CD14-positive monocyte (primary cell): ENCODE measurements at regions not wholly inside any gene's neighbourhood (a gene's known extent, or its start where the extent isn't known, plus 50 kb on each side); places are given as distances from the start of the nearest gene placed in this dataset.

Experiments
- DNase-seq, 3 donors: peaks; one replicate each; pipeline ENCODE4 v3.0.0-alpha.2; 2011 to 2022
- H2AFZ ChIP-seq: 2 replicates; pipeline ENCODE4 v1.6.0; 2012; ENCODE audit warnings: mild to moderate bottlenecking, low read depth, low read length, inconsistent platforms; ENCODE audit not compliant: insufficient read depth, poor library complexity, severe bottlenecking
- H3K27ac ChIP-seq, 2 donors: 1 replicate in 1 of 2; 2 replicates in 1 of 2; pipeline ENCODE4 v1.5.1; 2012 to 2013; ENCODE audit warnings: low read length in 2 of 2, control low read depth in 1 of 2, inconsistent platforms in 1 of 2, low read depth in 1 of 2, mild to moderate bottlenecking in 1 of 2
- H3K27me3 ChIP-seq, 2 donors: one replicate each; pipeline versions ENCODE4 v1.6.0 to v1.6.1; 2011 to 2013; ENCODE audit warnings: low read length in 2 of 2; ENCODE audit not compliant: control insufficient read depth in 2 of 2, insufficient read depth in 2 of 2
- H3K36me3 ChIP-seq, 2 donors: replicated peaks in 1 of 2; 1 replicate in 1 of 2; 2 replicates in 1 of 2; pipeline versions ENCODE4 v1.5.1 to v1.6.1; 2012 to 2013; ENCODE audit warnings: low read length in 2 of 2, control low read depth in 1 of 2, inconsistent platforms in 1 of 2, mild to moderate bottlenecking in 1 of 2; ENCODE audit not compliant: insufficient read depth in 2 of 2, control insufficient read depth in 1 of 2
- H3K4me1 ChIP-seq, 2 donors: 1 replicate in 1 of 2; 2 replicates in 1 of 2; pipeline versions ENCODE4 v1.5.1 to v1.6.1; 2012 to 2013; ENCODE audit warnings: low read length in 2 of 2, control low read depth in 1 of 2, inconsistent platforms in 1 of 2, mild to moderate bottlenecking in 1 of 2, moderate library complexity in 1 of 2; ENCODE audit not compliant: insufficient read depth in 2 of 2, control insufficient read depth in 1 of 2
- H3K4me2 ChIP-seq: replicated peaks from 2 replicates; pipeline ENCODE3; 2012; ENCODE audit warnings: low read length, moderate library complexity, mild to moderate bottlenecking; ENCODE audit not compliant: poor library complexity, severe bottlenecking; ENCODE audit errors: extremely low read depth
- H3K4me3 ChIP-seq, 3 experiments: fragments of 200-600 bp in 1 of 3; sonication (generic) in 1 of 3; replicated peaks in 1 of 3; 1 replicate in 2 of 3; 2 replicates in 1 of 3; pipeline ENCODE4 v1.5.1; 2011 to 2013; ENCODE audit warnings: low read length in 3 of 3, mild to moderate bottlenecking in 3 of 3, control low read depth in 2 of 3, low read depth in 2 of 3, inconsistent platforms in 1 of 3, moderate library complexity in 1 of 3
- H3K79me2 ChIP-seq: 2 replicates; pipeline ENCODE4 v1.6.0; 2012; ENCODE audit warnings: mild to moderate bottlenecking, control low read depth, inconsistent platforms, low read length, moderate library complexity; ENCODE audit not compliant: insufficient read depth
- H3K9ac ChIP-seq: 2 replicates; pipeline ENCODE4 v1.6.0; 2017; ENCODE audit warnings: low read length, mild to moderate bottlenecking; ENCODE audit not compliant: insufficient read depth, poor library complexity, severe bottlenecking
- H3K9me3 ChIP-seq, 2 donors: replicated peaks in 1 of 2; 1 replicate in 1 of 2; 2 replicates in 1 of 2; pipeline versions ENCODE4 v1.5.1 to v1.6.1; 2012 to 2013; ENCODE audit warnings: low read length in 2 of 2, control low read depth in 1 of 2; ENCODE audit not compliant: control insufficient read depth in 1 of 2, insufficient read depth in 1 of 2
- H4K20me1 ChIP-seq: 2 replicates; pipeline ENCODE4 v1.6.0; 2012; ENCODE audit warnings: mild to moderate bottlenecking, low read length, control low read depth, moderate library complexity; ENCODE audit not compliant: insufficient read depth
- H3K27ac Mint-ChIP-seq, 7 donors: one replicate each; pipeline ENCODE4 v1.8.0; 2020; ENCODE audit warnings: mild to moderate bottlenecking in 7 of 7, mixed read lengths in 7 of 7, moderate library complexity in 6 of 7, inconsistent platforms in 2 of 7
- H3K27me3 Mint-ChIP-seq, 3 donors: one replicate each; pipeline ENCODE4 v1.8.0; 2021 to 2022; ENCODE audit warnings: low read depth in 3 of 3, mild to moderate bottlenecking in 3 of 3, mixed read lengths in 3 of 3, moderate library complexity in 3 of 3, inconsistent platforms in 1 of 3
- H3K36me3 Mint-ChIP-seq, 2 donors: one replicate each; pipeline ENCODE4 v1.8.0; 2020; ENCODE audit warnings: mixed read lengths in 2 of 2, inconsistent platforms in 1 of 2, mild to moderate bottlenecking in 1 of 2
- H3K4me1 Mint-ChIP-seq: one replicate; pipeline ENCODE4 v1.8.0; 2020; ENCODE audit warnings: mild to moderate bottlenecking, mixed read lengths
- H3K4me3 Mint-ChIP-seq, 2 donors: one replicate each; pipeline ENCODE4 v1.8.0; 2020; ENCODE audit warnings: mild to moderate bottlenecking in 2 of 2, mixed read lengths in 2 of 2, moderate library complexity in 1 of 2
- H3K9me3 Mint-ChIP-seq, 7 donors: one replicate each; pipeline ENCODE4 v1.8.0; 2020 to 2022; ENCODE audit warnings: mixed read lengths in 7 of 7, mild to moderate bottlenecking in 6 of 7, moderate library complexity in 6 of 7, inconsistent platforms in 2 of 7
- WGBS: methylation state at CpG from one replicate; pipeline ENCODE4 v1.1.5; 2013; ENCODE audit warnings: missing lambda C conversion rate; ENCODE audit not compliant: insufficient coverage; 5-methylcytosine and 5-hydroxymethylcytosine counted together
- intact Hi-C, 2 donors: fragments of 100-400 bp; cut with micrococcal nuclease; formaldehyde crosslinking; loops; one replicate each; pipeline versions ENCODE4 v1.15.0 to v1.15.1; 2023
- TF ChIP-seq, protein P1 (sequence below): fragments of 200-600 bp; IDR thresholded peaks from one replicate; pipeline ENCODE4 v1.8.0; 2022; ENCODE audit warnings: antibody characterized with exemption, mild to moderate bottlenecking

DNA sequence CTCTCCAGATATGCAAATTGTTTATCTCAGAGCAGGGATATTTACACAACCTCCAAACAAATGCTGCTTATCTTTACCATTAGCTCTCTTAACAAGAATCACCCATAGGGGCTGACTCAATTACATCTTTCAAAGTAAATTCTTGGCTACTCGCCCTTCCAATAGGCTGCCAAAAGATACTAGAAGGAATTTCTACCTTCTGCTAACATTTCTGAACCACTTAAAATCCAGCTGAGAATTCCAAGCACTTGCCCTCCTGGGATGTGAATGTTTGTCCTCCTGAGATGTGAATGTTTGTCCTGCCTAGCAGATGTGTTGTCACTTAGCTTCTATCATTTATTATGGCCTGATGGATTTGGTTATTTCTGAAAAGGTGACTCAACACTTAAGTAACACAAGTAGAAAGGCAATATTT is 388.0 kb downstream of the GJA1 start:
- no peak overlapping the region for H3K4me3 Mint-ChIP-seq
- Histone ChIP-seq H3K79me2 (no peaks in the 10 kb centered on the region), H3K9ac (no peak overlapping the region), H3K9me3 (peaks cover 7 to 15% of the 10 kb centered on the region in 2 donors), H3K36me3 (no peaks in the 10 kb centered on the region), H3K4me1 (no peaks in the 10 kb centered on the region), H3K27ac (no peak overlapping the region), H4K20me1 (no peaks in the 10 kb centered on the region), H2AFZ (no peak overlapping the region), H3K4me2 (no peak overlapping the region), H3K27me3 (no peaks in the 10 kb centered on the region), H3K4me3 (no peak overlapping the region)
- H3K36me3 Mint-ChIP-seq = no peaks in the 10 kb centered on the region
- TF ChIP-seq, protein P1, sequence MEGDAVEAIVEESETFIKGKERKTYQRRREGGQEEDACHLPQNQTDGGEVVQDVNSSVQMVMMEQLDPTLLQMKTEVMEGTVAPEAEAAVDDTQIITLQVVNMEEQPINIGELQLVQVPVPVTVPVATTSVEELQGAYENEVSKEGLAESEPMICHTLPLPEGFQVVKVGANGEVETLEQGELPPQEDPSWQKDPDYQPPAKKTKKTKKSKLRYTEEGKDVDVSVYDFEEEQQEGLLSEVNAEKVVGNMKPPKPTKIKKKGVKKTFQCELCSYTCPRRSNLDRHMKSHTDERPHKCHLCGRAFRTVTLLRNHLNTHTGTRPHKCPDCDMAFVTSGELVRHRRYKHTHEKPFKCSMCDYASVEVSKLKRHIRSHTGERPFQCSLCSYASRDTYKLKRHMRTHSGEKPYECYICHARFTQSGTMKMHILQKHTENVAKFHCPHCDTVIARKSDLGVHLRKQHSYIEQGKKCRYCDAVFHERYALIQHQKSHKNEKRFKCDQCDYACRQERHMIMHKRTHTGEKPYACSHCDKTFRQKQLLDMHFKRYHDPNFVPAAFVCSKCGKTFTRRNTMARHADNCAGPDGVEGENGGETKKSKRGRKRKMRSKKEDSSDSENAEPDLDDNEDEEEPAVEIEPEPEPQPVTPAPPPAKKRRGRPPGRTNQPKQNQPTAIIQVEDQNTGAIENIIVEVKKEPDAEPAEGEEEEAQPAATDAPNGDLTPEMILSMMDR = no peak
- no peak overlapping the region for H3K27ac Mint-ChIP-seq
- intact Hi-C loops = no loop called here
- no CpG with 5 or more reads among the region's 1 CpG for WGBS
- no peaks in the 10 kb centered on the region for H3K4me1 Mint-ChIP-seq
- H3K27me3 Mint-ChIP-seq = peaks cover 0 to 2% (median 0%) of the 10 kb centered on the region in 3 donors
- DNase-seq = no peak
- H3K9me3 Mint-ChIP-seq = peaks cover 2 to 17% (median 10%) of the 10 kb centered on the region in 7 donors

GRCh38 chr6:121826156-121826810 is 390.8 kb downstream of the GJA1 start:
- Histone ChIP-seq H3K27ac (no peak overlapping the region), H3K36me3 (no peaks in the 10 kb centered on the region), H3K27me3 (no peaks in the 10 kb centered on the region), H3K4me2 (no peak overlapping the region), H3K9ac (no peak overlapping the region), H2AFZ (no peak overlapping the region), H3K79me2 (no peaks in the 10 kb centered on the region), H3K9me3 (peaks cover 0 to 3% of the 10 kb centered on the region in 2 donors), H3K4me1 (no peaks in the 10 kb centered on the region), H3K4me3 (no peak overlapping the region), H4K20me1 (no peaks in the 10 kb centered on the region)
- H3K36me3 Mint-ChIP-seq = no peaks in the 10 kb centered on the region
- H3K9me3 Mint-ChIP-seq = peaks cover 0 to 4% (median 2%) of the 10 kb centered on the region in 7 donors
- no CpG with 5 or more reads among the region's 4 CpGs for WGBS
- peaks cover 0 to 2% (median 0%) of the 10 kb centered on the region in 3 donors for H3K27me3 Mint-ChIP-seq
- H3K27ac Mint-ChIP-seq = no peak overlapping the region
- no peak overlapping the region for H3K4me3 Mint-ChIP-seq
- H3K4me1 Mint-ChIP-seq = no peaks in the 10 kb centered on the region
- intact Hi-C loops = no loop called here
- DNase-seq = no peak
- TF ChIP-seq, protein P1 = no peak
